ENCODE measurements at regions not wholly inside any gene's neighbourhood (a gene's known extent, or its start where the extent isn't known, plus 50 kb on each side); places are given as distances from the start of the nearest gene placed in this dataset.

- H3K4me1 ChIP-seq, result peaks cover 0 to 27% (median 0%) of the 10 kb centered on the region in 12 donors
- no peak overlapping the region for H3K27ac ChIP-seq
- intact Hi-C loops (cut with DNase I), result no loop called here
- WGBS, 4 donors, result 83 to 92% (median 89%) methylated on average over 6 to 7 of the region's 7 CpGs
- no peaks in the 10 kb centered on the region for H3K36me3 ChIP-seq
- H3K4me3 ChIP-seq, result no peak overlapping the region
- H3K27me3 ChIP-seq, result peaks cover 0 to 36% (median 0%) of the 10 kb centered on the region in 9 donors
- H3K9me3 ChIP-seq, result peaks cover 0 to 8% (median 0%) of the 10 kb centered on the region in 12 donors
- no peak for TF ChIP-seq CTCF (IDR thresholded peaks at IDR 0.05)
- no peak for TF ChIP-seq POLR2A (IDR thresholded peaks at IDR 0.05)
- ATAC-seq (no peak), DNase-seq (peak in 1 of 5 donors; percentile 21)
Measured at GRCh38 chr2:239601880-239602279, 201.1 kb upstream of the HDAC4 start.

- peaks cover 0 to 32% (median 0%) of the 10 kb centered on the region in 9 donors for H3K27me3 ChIP-seq
- 71 to 79% (median 74%) methylated on average over 15 of the region's 15 CpGs for WGBS, 4 donors
Measured at GRCh38 chr2:239601201-239601851, 200.5 kb upstream of the HDAC4 start.

GRCh38 chr2:239600650-239601049 is 199.8 kb upstream of the HDAC4 start:
- H3K4me1 ChIP-seq, result peaks cover 0 to 15% (median 0%) of the 10 kb centered on the region in 12 donors
- H3K27ac ChIP-seq, result no peak overlapping the region
- WGBS, 4 donors, result 70 to 78% (median 70%) methylated on average over 5 of the region's 5 CpGs
- TF ChIP-seq POLR2A (IDR thresholded peaks at IDR 0.05) (no peak), CTCF (IDR thresholded peaks at IDR 0.05) (no peak)
- intact Hi-C loops (cut with DNase I), result no loop called here
- peaks cover 0 to 31% (median 0%) of the 10 kb centered on the region in 9 donors for H3K27me3 ChIP-seq
- no peak overlapping the region for H3K4me3 ChIP-seq
- ATAC-seq, result no peak
- H3K36me3 ChIP-seq, result no peaks in the 10 kb centered on the region
- peak in 2 of 5 donors; percentile 9 to 27 for DNase-seq
- peaks cover 0 to 8% (median 0%) of the 10 kb centered on the region in 12 donors for H3K9me3 ChIP-seq

More at GRCh38 chr2:239601201-239601851, 200.5 kb upstream of the HDAC4 start:
- peaks cover 0 to 8% (median 0%) of the 10 kb centered on the region in 12 donors for H3K9me3 ChIP-seq
- no peak overlapping the region for H3K4me3 ChIP-seq
- ATAC-seq, result no peak
- peak in 1 of 5 donors; percentile 12 for DNase-seq
- no peaks in the 10 kb centered on the region for H3K36me3 ChIP-seq
- intact Hi-C loops (cut with DNase I), result no loop called here
- H3K27ac ChIP-seq, result no peak overlapping the region
- H3K4me1 ChIP-seq, result peaks cover 0 to 22% (median 0%) of the 10 kb centered on the region in 12 donors
- TF ChIP-seq POLR2A (IDR thresholded peaks at IDR 0.05), result no peak
- TF ChIP-seq CTCF (IDR thresholded peaks at IDR 0.05), result no peak

GRCh38 chr2:239600001-239600593 is 199.3 kb upstream of the HDAC4 start:
- DNase-seq, result no peak
- peaks cover 0 to 29% (median 0%) of the 10 kb centered on the region in 9 donors for H3K27me3 ChIP-seq
- H3K4me3 ChIP-seq, result no peak overlapping the region
- peaks cover 0 to 8% (median 0%) of the 10 kb centered on the region in 12 donors for H3K9me3 ChIP-seq
- no peaks in the 10 kb centered on the region for H3K36me3 ChIP-seq
- H3K27ac ChIP-seq, result no peak overlapping the region
- intact Hi-C loops (cut with DNase I), result no loop called here
- WGBS, 4 donors, result 67 to 80% (median 72%) methylated on average over 14 of the region's 14 CpGs
- no peak for TF ChIP-seq POLR2A (IDR thresholded peaks at IDR 0.05)
- no peak for TF ChIP-seq CTCF (IDR thresholded peaks at IDR 0.05)
- ATAC-seq, result no peak
- H3K4me1 ChIP-seq, result peaks cover 0 to 12% (median 0%) of the 10 kb centered on the region in 12 donors
